Lower leg skin (tissue), 3 donors: ENCODE measurements at regions not wholly inside any gene's neighbourhood (a gene's known extent, or its start where the extent isn't known, plus 50 kb on each side); places are given as distances from the start of the nearest gene placed in this dataset.

ENCODE experiments used
- CTCF ChIP-seq, 3 donors: fragments of 450-650 bp; IDR thresholded peaks; one replicate each; pipeline ENCODE4 v1.5.1; 2016; ENCODE audit warnings: antibody characterized with exemption in 3 of 3, mild to moderate bottlenecking in 3 of 3, moderate library complexity in 2 of 3
- POLR2A ChIP-seq, 2 donors: fragments of 450-650 bp; IDR thresholded peaks; one replicate each; pipeline ENCODE4 v1.6.1; 2016 to 2017; ENCODE audit warnings: antibody characterized with exemption in 2 of 2, mild to moderate bottlenecking in 1 of 2, moderate library complexity in 1 of 2

DNA sequence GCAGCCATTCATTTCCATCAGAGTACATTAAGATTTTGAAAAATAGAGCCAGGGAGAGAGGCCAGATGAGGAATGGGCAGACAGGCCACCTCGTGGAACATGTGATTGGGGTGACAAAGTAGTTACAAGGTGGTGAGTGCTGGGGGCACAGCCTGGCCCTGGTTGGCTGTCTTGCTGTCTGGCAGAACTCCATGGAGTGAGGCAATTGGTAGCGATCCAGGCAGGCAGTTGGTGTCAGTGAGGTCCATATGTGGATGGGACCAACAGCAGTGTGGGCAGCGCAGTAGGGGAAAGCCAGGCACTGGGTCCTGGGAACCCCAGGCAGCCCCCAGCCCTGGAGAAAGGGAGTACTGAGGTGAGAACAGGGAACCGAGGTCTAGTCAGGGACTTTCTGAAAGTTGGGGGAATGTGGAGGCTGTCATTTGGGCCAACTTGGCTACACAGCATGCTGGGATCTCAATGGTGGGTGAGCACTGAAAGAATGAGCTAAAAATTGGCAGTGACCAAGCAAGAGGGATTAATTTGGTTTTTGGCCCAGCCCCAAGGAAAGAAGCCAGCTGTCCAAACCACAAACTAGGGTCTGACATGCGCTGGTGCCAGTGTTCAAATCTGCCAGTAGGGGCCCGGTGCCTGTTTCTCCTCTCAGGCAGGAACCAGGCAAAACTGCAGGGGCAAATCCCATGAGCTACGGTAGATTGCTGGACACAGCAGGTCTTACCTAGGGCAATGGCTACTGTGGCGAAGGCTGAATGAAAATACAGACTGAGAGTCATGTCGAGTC is 61.4 kb upstream of the E2F3 start:
- no peak for TF ChIP-seq CTCF (IDR thresholded peaks at IDR 0.05)
- TF ChIP-seq POLR2A (IDR thresholded peaks at IDR 0.05), result no peak
